H1 (cell line): ENCODE measurements at regions not wholly inside any gene's neighbourhood (a gene's known extent, or its start where the extent isn't known, plus 50 kb on each side); places are given as distances from the start of the nearest gene placed in this dataset.

Experiments used
- CTCF ChIA-PET: fragments of 300-600 bp; sonication (Branson Sonifier 250); formaldehyde crosslinking; loops from one replicate; lab custom pipeline; 2021; ENCODE audit not compliant: partially characterized antibody; lab: Charles Lee
- POLR2A ChIA-PET: fragments of 300-600 bp; sonication (Branson Sonifier 250); formaldehyde crosslinking; loops from one replicate; lab custom pipeline; 2021; ENCODE audit warnings: inconsistent platforms; ENCODE audit not compliant: partially characterized antibody; lab: Charles Lee
- DNase-seq, 2 experiments: peaks; one replicate each; pipeline versions ENCODE4 v3.0.0 to v3.0.0-alpha.2; 2010 to 2022; ENCODE audit warnings: low spot score in 2 of 2, low read depth in 1 of 2, mixed read lengths in 1 of 2
- FAIRE-seq: peaks from 2 replicates; lab custom pipeline; 2011; peaks lifted over from hg19 to GRCh38; lab: Jason Lieb, UNC
- H2AFZ ChIP-seq: 2 replicates; pipeline ENCODE4 v1.8.1; 2012; ENCODE audit warnings: low read length, inconsistent platforms
- H2AK5ac ChIP-seq: 2 replicates; pipeline ENCODE4 v1.6.1; 2013; ENCODE audit warnings: low read depth, low read length
- H2BK120ac ChIP-seq: replicated peaks from 2 replicates; pipeline ENCODE3; 2013; ENCODE audit warnings: low read depth, low read length, inconsistent platforms
- H2BK12ac ChIP-seq: 2 replicates; pipeline ENCODE4 v1.6.1; 2013; ENCODE audit warnings: low read depth, low read length
- H2BK15ac ChIP-seq: 2 replicates; pipeline ENCODE4 v1.6.1; 2013; ENCODE audit warnings: low read length
- H2BK20ac ChIP-seq: 2 replicates; pipeline ENCODE4 v1.6.1; 2013; ENCODE audit warnings: low read length
- H2BK5ac ChIP-seq: 2 replicates; pipeline ENCODE4 v1.6.1; 2013; ENCODE audit warnings: low read depth, low read length
- H3K14ac ChIP-seq: 2 replicates; pipeline ENCODE4 v1.6.1; 2013; ENCODE audit warnings: inconsistent platforms; ENCODE audit not compliant: insufficient read length
- H3K18ac ChIP-seq: 2 replicates; pipeline ENCODE4 v1.6.1; 2013; ENCODE audit warnings: low read length; ENCODE audit errors: extremely low read depth
- H3K23ac ChIP-seq: 2 replicates; pipeline ENCODE4 v1.6.1; 2013; ENCODE audit warnings: inconsistent platforms; ENCODE audit not compliant: insufficient read length
- H3K23me2 ChIP-seq: 2 replicates; pipeline ENCODE4 v1.6.1; 2013; ENCODE audit warnings: low read depth, low read length
- H3K27ac ChIP-seq: 2 replicates; pipeline ENCODE4 v1.6.1; 2011; ENCODE audit warnings: low read depth, low read length, inconsistent platforms
- H3K27me3 ChIP-seq, 4 experiments: replicated peaks in 1 of 4; 1 replicate in 1 of 4; 2 replicates in 3 of 4; pipeline versions ENCODE4 v1.6.1 to v1.8.1; 2011 to 2013; ENCODE audit warnings: low read length in 3 of 4, mild to moderate bottlenecking in 3 of 4, inconsistent platforms in 2 of 4, mixed read lengths in 2 of 4, moderate library complexity in 1 of 4; ENCODE audit not compliant: control insufficient read depth in 3 of 4, insufficient read depth in 3 of 4; ENCODE audit errors: extremely low read depth in 1 of 4
- H3K36me3 ChIP-seq, 4 experiments: 2 replicates each; pipeline versions ENCODE4 v1.6.1 to v1.8.1; 2011 to 2013; ENCODE audit warnings: mild to moderate bottlenecking in 4 of 4, low read length in 3 of 4, moderate library complexity in 2 of 4, control low read depth in 1 of 4, inconsistent platforms in 1 of 4; ENCODE audit not compliant: insufficient read depth in 4 of 4, control insufficient read depth in 2 of 4
- H3K4ac ChIP-seq: replicated peaks from 2 replicates; pipeline ENCODE3; 2013; ENCODE audit warnings: low read length, low read depth, mixed read lengths, inconsistent platforms; ENCODE audit not compliant: insufficient read length
- H3K4me1 ChIP-seq, 4 experiments: replicated peaks in 1 of 4; 1 replicate in 1 of 4; 2 replicates in 3 of 4; pipeline versions ENCODE4 v1.6.1 to v1.8.1; 2011 to 2013; ENCODE audit warnings: low read length in 3 of 4, inconsistent platforms in 2 of 4, mixed read lengths in 1 of 4; ENCODE audit not compliant: insufficient read depth in 4 of 4, control insufficient read depth in 3 of 4
- H3K4me2 ChIP-seq, 2 experiments: 2 replicates each; pipeline versions ENCODE4 v1.6.1 to v1.8.1; 2011 to 2013; ENCODE audit warnings: low read depth in 2 of 2, low read length in 2 of 2, control low read depth in 1 of 2, inconsistent platforms in 1 of 2, mild to moderate bottlenecking in 1 of 2; ENCODE audit not compliant: insufficient read depth in 1 of 2
- H3K4me3 ChIP-seq, 4 experiments: fragments of 200-600, 300-600 bp in 1 of 4; sonication (generic), shearing (Covaris generic), sonication (Bioruptor Twin) in 1 of 4; 2 replicates each; pipeline versions ENCODE4 v1.5.1 to v1.8.1; 2011 to 2016; ENCODE audit warnings: low read length in 4 of 4, low read depth in 3 of 4, control low read depth in 2 of 4, inconsistent platforms in 2 of 4, mild to moderate bottlenecking in 2 of 4, mixed read lengths in 1 of 4, moderate library complexity in 1 of 4; ENCODE audit not compliant: insufficient read depth in 2 of 4; ENCODE audit errors: extremely low read depth in 1 of 4
- H3K56ac ChIP-seq: replicated peaks from 2 replicates; pipeline ENCODE3; 2013; ENCODE audit warnings: low read depth, mild to moderate bottlenecking, mixed read lengths, low read length, inconsistent platforms; ENCODE audit not compliant: insufficient read length
- H3K79me1 ChIP-seq: 2 replicates; pipeline ENCODE4 v1.6.1; 2013; ENCODE audit warnings: low read depth, low read length, control low read depth
- H3K79me2 ChIP-seq, 2 experiments: 2 replicates each; pipeline versions ENCODE4 v1.6.1 to v1.8.1; 2012 to 2013; ENCODE audit warnings: low read length in 2 of 2, mild to moderate bottlenecking in 2 of 2, inconsistent platforms in 1 of 2; ENCODE audit not compliant: insufficient read depth in 2 of 2, control insufficient read depth in 1 of 2
- H3K9ac ChIP-seq, 4 experiments: replicated peaks in 1 of 4; 1 replicate in 1 of 4; 2 replicates in 3 of 4; pipeline versions ENCODE4 v1.6.1 to v1.8.1; 2011 to 2013; ENCODE audit warnings: low read depth in 3 of 4, low read length in 3 of 4, control low read depth in 2 of 4, mild to moderate bottlenecking in 2 of 4, moderate library complexity in 2 of 4, inconsistent platforms in 1 of 4; ENCODE audit errors: extremely low read depth in 1 of 4
- H3K9me3 ChIP-seq, 2 experiments: 2 replicates each; pipeline versions ENCODE4 v1.6.1 to v1.8.1; 2012 to 2013; ENCODE audit warnings: mild to moderate bottlenecking in 2 of 2, moderate library complexity in 2 of 2, control low read depth in 1 of 2, inconsistent platforms in 1 of 2, low read depth in 1 of 2, low read length in 1 of 2, mixed read lengths in 1 of 2; ENCODE audit not compliant: insufficient read depth in 2 of 2
- H4K20me1 ChIP-seq, 2 experiments: replicated peaks in 1 of 2; 2 replicates each; pipeline versions ENCODE3 to v1.8.1; 2011 to 2013; ENCODE audit warnings: inconsistent platforms in 2 of 2, low read length in 2 of 2, mild to moderate bottlenecking in 1 of 2; ENCODE audit not compliant: insufficient read depth in 2 of 2, control insufficient read depth in 1 of 2
- H4K5ac ChIP-seq: 2 replicates; pipeline ENCODE4 v1.6.1; 2013; ENCODE audit warnings: low read length, low read depth, mixed read lengths, inconsistent platforms; ENCODE audit not compliant: insufficient read length
- H4K8ac ChIP-seq: 2 replicates; pipeline ENCODE4 v1.8.0; 2013; ENCODE audit warnings: mild to moderate bottlenecking, moderate library complexity, low read length, inconsistent platforms; ENCODE audit not compliant: insufficient read depth; ENCODE audit errors: extremely low read depth
- H4K91ac ChIP-seq: replicated peaks from 2 replicates; pipeline ENCODE3; 2013; ENCODE audit warnings: low read length, mixed read lengths, inconsistent platforms; ENCODE audit not compliant: insufficient read length
- EZH2 ChIP-seq: fragments of 200-600 bp; sonication (generic); IDR thresholded peaks from 2 replicates; pipeline ENCODE4 v1.7.1; 2012; ENCODE audit warnings: low read depth, mild to moderate bottlenecking, moderate library complexity, low read length, inconsistent platforms; ENCODE audit not compliant: severe bottlenecking
- JUN ChIP-seq: IDR thresholded peaks from 2 replicates; pipeline ENCODE4 v1.6.1; 2011; ENCODE audit warnings: low read depth, mild to moderate bottlenecking, improper control_type of control experiment, low read length
- WGBS, 2 experiments: shearing (Covaris generic) in 1 of 2; methylation state at CpG; one replicate each; pipeline versions ENCODE4 v1.1.6 to v1.1.7; 2013 to 2015; ENCODE audit warnings: low lambda C conversion rate in 2 of 2, mixed read lengths in 2 of 2, inconsistent platforms in 1 of 2, low coverage in 1 of 2, missing lambda C conversion rate in 1 of 2; ENCODE audit not compliant: insufficient replicate concordance in 2 of 2, insufficient coverage in 1 of 2, insufficient read length in 1 of 2; ENCODE audit errors: extremely low coverage in 1 of 2, missing lambda C conversion rate in 1 of 2; 5-methylcytosine and 5-hydroxymethylcytosine counted together

DNA sequence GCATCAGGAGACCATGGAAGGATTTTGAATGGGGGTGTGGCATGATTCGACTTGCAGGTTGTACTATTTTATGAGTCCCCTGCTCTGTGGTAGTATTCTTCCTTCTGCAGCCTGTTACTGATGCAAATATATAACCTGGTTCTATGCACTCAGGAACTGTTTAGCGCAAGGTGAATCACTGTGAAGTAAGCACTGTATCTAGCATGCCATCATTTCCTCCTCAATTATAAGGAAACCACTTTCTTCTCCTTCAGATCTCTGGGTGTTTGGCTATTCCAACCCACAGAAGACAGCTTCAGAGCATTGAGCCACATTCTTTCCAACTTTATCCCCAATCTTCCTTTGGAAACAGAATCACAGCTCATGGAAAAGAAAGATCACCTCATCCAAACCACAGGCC lies 176.7 kb downstream of the DIPK2A start:
- no peak for TF ChIP-seq EZH2
- no peak for TF ChIP-seq JUN
- TF ChIP-seq, all 59 proteins: peak for 0
- no peak overlapping the region for H3K23ac ChIP-seq
- POLR2A ChIA-PET, result no interaction called here
- no peak overlapping the region for H3K56ac ChIP-seq
- H2AFZ ChIP-seq, result no peak overlapping the region
- H3K36me3 ChIP-seq, result no peaks in the 10 kb centered on the region
- no peak overlapping the region for H2BK15ac ChIP-seq
- DNase-seq (no peak), FAIRE-seq (no peak)
- no peak overlapping the region for H2AK5ac ChIP-seq
- no peak overlapping the region for H4K8ac ChIP-seq
- no peaks in the 10 kb centered on the region for H3K79me2 ChIP-seq
- H2BK120ac ChIP-seq, result no peak overlapping the region
- H3K27ac ChIP-seq, result no peak overlapping the region
- H3K4me1 ChIP-seq, result no peaks in the 10 kb centered on the region
- CTCF ChIA-PET, result no interaction called here
- H3K4me2 ChIP-seq, result no peak overlapping the region
- no peak overlapping the region for H3K14ac ChIP-seq
- no peak overlapping the region for H4K91ac ChIP-seq
- no peak overlapping the region for H2BK12ac ChIP-seq
- no peak overlapping the region for H4K5ac ChIP-seq
- no peak overlapping the region for H3K18ac ChIP-seq
- no peaks in the 10 kb centered on the region for H3K9me3 ChIP-seq
- no peaks in the 10 kb centered on the region for H3K27me3 ChIP-seq
- no peaks in the 10 kb centered on the region for H3K79me1 ChIP-seq
- H4K20me1 ChIP-seq, result no peaks in the 10 kb centered on the region
- H3K9ac ChIP-seq, result no peak overlapping the region
- H2BK20ac ChIP-seq, result no peak overlapping the region
- no peaks in the 10 kb centered on the region for H3K23me2 ChIP-seq
- no peak overlapping the region for H2BK5ac ChIP-seq
- no peak overlapping the region for H3K4me3 ChIP-seq
- no peak overlapping the region for H3K4ac ChIP-seq
- WGBS, 2 experiments, result 93% methylated on average over 2 of the region's 2 CpGs; no CpG with 5 or more reads in 1 of the 2 experiments
